ENCODE measurements at regions not wholly inside any gene's neighbourhood (a gene's known extent, or its start where the extent isn't known, plus 50 kb on each side); places are given as distances from the start of the nearest gene placed in this dataset.

DNA sequence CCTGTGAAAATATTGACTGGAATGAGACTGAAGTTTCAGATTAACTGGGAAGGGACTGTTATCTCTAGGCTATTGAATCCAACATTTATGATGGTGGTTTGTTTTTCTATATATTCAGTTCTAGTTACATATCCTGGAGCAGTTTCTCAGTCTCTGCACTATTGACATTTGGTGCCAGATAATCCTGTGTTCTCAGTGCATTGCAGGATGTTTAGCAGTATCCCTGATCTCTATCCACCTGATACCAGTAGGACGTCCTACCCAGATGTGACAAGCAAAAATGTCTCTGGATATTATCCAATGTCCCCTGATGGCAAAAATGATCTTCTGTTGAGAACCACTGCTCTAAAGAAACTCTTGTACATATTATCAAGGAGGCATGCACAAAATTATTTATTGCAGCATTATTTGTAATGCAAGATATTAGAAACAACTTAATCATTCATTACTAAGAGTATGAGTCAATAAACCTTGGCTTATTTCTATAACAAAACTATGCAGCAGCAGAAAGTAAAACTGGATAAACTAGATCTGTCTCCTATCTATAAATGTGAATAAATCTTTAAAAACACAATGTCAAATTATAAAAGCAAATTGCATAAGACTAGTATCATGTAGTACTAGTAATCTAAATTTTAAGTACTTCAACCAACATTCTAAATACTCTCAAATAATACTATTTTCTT, 369.3 kb upstream of the RND3 start:
- TF ChIP-seq, protein P1, sequence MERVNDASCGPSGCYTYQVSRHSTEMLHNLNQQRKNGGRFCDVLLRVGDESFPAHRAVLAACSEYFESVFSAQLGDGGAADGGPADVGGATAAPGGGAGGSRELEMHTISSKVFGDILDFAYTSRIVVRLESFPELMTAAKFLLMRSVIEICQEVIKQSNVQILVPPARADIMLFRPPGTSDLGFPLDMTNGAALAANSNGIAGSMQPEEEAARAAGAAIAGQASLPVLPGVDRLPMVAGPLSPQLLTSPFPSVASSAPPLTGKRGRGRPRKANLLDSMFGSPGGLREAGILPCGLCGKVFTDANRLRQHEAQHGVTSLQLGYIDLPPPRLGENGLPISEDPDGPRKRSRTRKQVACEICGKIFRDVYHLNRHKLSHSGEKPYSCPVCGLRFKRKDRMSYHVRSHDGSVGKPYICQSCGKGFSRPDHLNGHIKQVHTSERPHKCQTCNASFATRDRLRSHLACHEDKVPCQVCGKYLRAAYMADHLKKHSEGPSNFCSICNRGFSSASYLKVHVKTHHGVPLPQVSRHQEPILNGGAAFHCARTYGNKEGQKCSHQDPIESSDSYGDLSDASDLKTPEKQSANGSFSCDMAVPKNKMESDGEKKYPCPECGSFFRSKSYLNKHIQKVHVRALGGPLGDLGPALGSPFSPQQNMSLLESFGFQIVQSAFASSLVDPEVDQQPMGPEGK (CRISPR knock-in tag; IDR thresholded peaks at IDR 0.05; ENCODE audit: borderline replicate concordance): no peak
- TF ChIP-seq ZNF565 (CRISPR knock-in tag; conservative IDR thresholded peaks at IDR 0.05; ENCODE audit: low read depth) (no peak), ZC3H10 (CRISPR knock-in tag; IDR thresholded peaks at IDR 0.05) (no peak), ZNF70 (CRISPR knock-in tag; IDR thresholded peaks at IDR 0.05) (no peak), TCF4 (CRISPR knock-in tag; IDR thresholded peaks at IDR 0.05; ENCODE audit: borderline replicate concordance) (no peak), TOX (CRISPR knock-in tag; IDR thresholded peaks at IDR 0.05; ENCODE audit: borderline replicate concordance) (no peak), ZFP3 (CRISPR knock-in tag; IDR thresholded peaks at IDR 0.05) (no peak), BACH2 (CRISPR knock-in tag; IDR thresholded peaks at IDR 0.05; ENCODE audit: borderline replicate concordance) (no peak), PPARA (CRISPR knock-in tag; IDR thresholded peaks at IDR 0.05; ENCODE audit: borderline replicate concordance) (no peak)
